DND-41 (cell line): ENCODE measurements at regions not wholly inside any gene's neighbourhood (a gene's known extent, or its start where the extent isn't known, plus 50 kb on each side); places are given as distances from the start of the nearest gene placed in this dataset.

Experiments
- CTCF ChIP-seq: IDR thresholded peaks from 2 replicates; pipeline ENCODE4 v1.5.1; 2012; ENCODE audit warnings: borderline replicate concordance, low read length, moderate library complexity, mild to moderate bottlenecking; ENCODE audit not compliant: poor library complexity, severe bottlenecking; ENCODE audit errors: extremely low read depth
- EZH2 ChIP-seq: IDR thresholded peaks from 3 replicates; pipeline ENCODE4 v1.6.1; 2012; ENCODE audit warnings: borderline replicate concordance, low read depth, mild to moderate bottlenecking, moderate library complexity, low read length, inconsistent platforms; ENCODE audit not compliant: severe bottlenecking

GRCh38 chr17:6327007-6327406 lies 107.9 kb downstream of the AIPL1 start:
- TF ChIP-seq CTCF (peak; percentile 14), EZH2 (no peak)
